WTC11 (cell line): ENCODE measurements at regions not wholly inside any gene's neighbourhood (a gene's known extent, or its start where the extent isn't known, plus 50 kb on each side); places are given as distances from the start of the nearest gene placed in this dataset.
"Not testable (repeated sequence)": the region's sequence is repeated elsewhere in the genome, so short reads cannot be mapped to it uniquely, and the experiment has no call there.

ENCODE experiments used
- ATF6 ChIP-seq: sonication (generic); formaldehyde crosslinking; IDR thresholded peaks from 2 replicates; pipeline ENCODE4 v1.8.1; 2023; ENCODE audit warnings: mild to moderate bottlenecking, missing genetic modification reagents
- CBFB ChIP-seq: sonication (generic); formaldehyde crosslinking; IDR thresholded peaks from 2 replicates; pipeline ENCODE4 v1.8.1; 2022; ENCODE audit warnings: mild to moderate bottlenecking, low read depth, missing genetic modification reagents
- CTCF ChIP-seq: fragments of 200-600 bp; IDR thresholded peaks from 2 replicates; pipeline ENCODE4 v1.8.0; 2022; ENCODE audit warnings: antibody characterized with exemption
- E2F1 ChIP-seq: sonication (generic); formaldehyde crosslinking; IDR thresholded peaks from 2 replicates; pipeline ENCODE4 v1.8.0; 2022; ENCODE audit warnings: mild to moderate bottlenecking, missing genetic modification reagents
- E2F5 ChIP-seq: sonication (generic); formaldehyde crosslinking; IDR thresholded peaks from 2 replicates; pipeline ENCODE4 v1.8.1; 2022; ENCODE audit warnings: mild to moderate bottlenecking, moderate library complexity, missing genetic modification reagents
- FOXP1 ChIP-seq: sonication (generic); formaldehyde crosslinking; IDR thresholded peaks from 2 replicates; pipeline ENCODE4 v1.8.0; 2022; ENCODE audit warnings: missing genetic modification reagents, mild to moderate bottlenecking, moderate library complexity, borderline replicate concordance
- HMGXB4 ChIP-seq: sonication (generic); formaldehyde crosslinking; IDR thresholded peaks from 2 replicates; pipeline ENCODE4 v1.8.1; 2023; ENCODE audit warnings: mild to moderate bottlenecking, moderate library complexity, missing genetic modification reagents
- JAZF1 ChIP-seq: fragments of 250-450 bp; sonication (Bioruptor Pico); IDR thresholded peaks from 2 replicates; pipeline ENCODE4 v1.9.0; 2021; ENCODE audit warnings: moderate library complexity, mild to moderate bottlenecking, inconsistent platforms
- MAX ChIP-seq: sonication (generic); formaldehyde crosslinking; IDR thresholded peaks from 2 replicates; pipeline ENCODE4 v1.8.0; 2022; ENCODE audit warnings: mild to moderate bottlenecking, missing genetic modification reagents
- NFE2L1 ChIP-seq: sonication (generic); formaldehyde crosslinking; IDR thresholded peaks from 2 replicates; pipeline ENCODE4 v1.8.1; 2023; ENCODE audit warnings: missing genetic modification reagents
- NR2C2 ChIP-seq: sonication (generic); formaldehyde crosslinking; IDR thresholded peaks from 2 replicates; pipeline ENCODE4 v1.8.0; 2022; ENCODE audit warnings: mild to moderate bottlenecking, missing genetic modification reagents
- NR3C1 ChIP-seq: sonication (generic); formaldehyde crosslinking; conservative IDR thresholded peaks from 2 replicates; pipeline ENCODE4 v1.8.1; 2023; ENCODE audit warnings: low read depth, mild to moderate bottlenecking, missing genetic modification reagents
- RELA ChIP-seq: sonication (generic); formaldehyde crosslinking; IDR thresholded peaks from 2 replicates; pipeline ENCODE4 v1.8.1; 2022; ENCODE audit warnings: missing genetic modification reagents, mild to moderate bottlenecking, borderline replicate concordance
- SP1 ChIP-seq: sonication (generic); formaldehyde crosslinking; conservative IDR thresholded peaks from 2 replicates; pipeline ENCODE4 v1.8.1; 2022; ENCODE audit warnings: missing genetic modification reagents

- TF ChIP-seq E2F1 (CRISPR knock-in tag); CTCF; FOXP1 (CRISPR knock-in tag); SP1 (CRISPR knock-in tag); RELA (CRISPR knock-in tag); NR2C2; JAZF1 (CRISPR knock-in tag); HMGXB4; NFE2L1 (CRISPR knock-in tag); MAX (CRISPR knock-in tag); ATF6 (CRISPR knock-in tag); CBFB (CRISPR knock-in tag); NR3C1 (CRISPR knock-in tag); E2F5 (CRISPR knock-in tag): not testable (repeated sequence)
Measured at GRCh38 chrX:18030656-18031055, 169.6 kb upstream of the RAI2 start.
